Neural cell (in vitro differentiated cells): ENCODE measurements at regions not wholly inside any gene's neighbourhood (a gene's known extent, or its start where the extent isn't known, plus 50 kb on each side); places are given as distances from the start of the nearest gene placed in this dataset.

Experiments used
- H2AFZ ChIP-seq: fragments of 200-600, 300-800 bp; sonication (generic), shearing (Covaris generic); 2 replicates; pipeline ENCODE4 v1.6.0; 2014; ENCODE audit warnings: low read depth, mild to moderate bottlenecking, antibody characterized with exemption, low read length, moderate library complexity
- H3F3A ChIP-seq: fragments of 200-600 bp; shearing (Covaris generic); 2 replicates; pipeline ENCODE4 v1.6.1; 2016; ENCODE audit warnings: mild to moderate bottlenecking, moderate library complexity, mixed read lengths, antibody characterized with exemption, low read length; ENCODE audit not compliant: insufficient read depth, poor library complexity, severe bottlenecking
- H3K27ac ChIP-seq: fragments of 200-600, 300-800 bp; sonication (generic), shearing (Covaris generic); 2 replicates; pipeline ENCODE4 v1.5.1; 2014; ENCODE audit warnings: mild to moderate bottlenecking, low read length, moderate library complexity
- H3K27me3 ChIP-seq: fragments of 300-800, 200-600 bp; sonication (generic), shearing (Covaris generic); 2 replicates; pipeline ENCODE4 v1.6.0; 2014; ENCODE audit warnings: mild to moderate bottlenecking, low read depth, low read length, moderate library complexity; ENCODE audit not compliant: insufficient read depth
- H3K36me3 ChIP-seq: fragments of 300-800, 200-600 bp; sonication (generic), shearing (Covaris generic); 2 replicates; pipeline ENCODE4 v1.5.1; 2014; ENCODE audit warnings: mild to moderate bottlenecking, antibody characterized with exemption, low read length, moderate library complexity; ENCODE audit not compliant: insufficient read depth
- H3K4me2 ChIP-seq: fragments of 300-800, 200-600 bp; sonication (generic), shearing (Covaris generic); 2 replicates; pipeline ENCODE4 v1.6.0; 2014; ENCODE audit warnings: mild to moderate bottlenecking, low read length
- H3K4me3 ChIP-seq: fragments of 300-800, 200-600 bp; sonication (generic), shearing (Covaris generic); 2 replicates; pipeline ENCODE4 v1.5.1; 2014; ENCODE audit warnings: mild to moderate bottlenecking, low read length, moderate library complexity
- H3K79me2 ChIP-seq: fragments of 200-600 bp; shearing (Covaris generic); replicated peaks from 2 replicates; pipeline ENCODE4 v1.6.0; 2014; ENCODE audit warnings: mild to moderate bottlenecking, low read length, moderate library complexity; ENCODE audit not compliant: insufficient read depth
- H3K9ac ChIP-seq: fragments of 300-800, 200-600 bp; sonication (generic), shearing (Covaris generic); 2 replicates; pipeline ENCODE4 v1.6.1; 2016; ENCODE audit warnings: mild to moderate bottlenecking, low read length, mixed read lengths
- H3K9me2 ChIP-seq: fragments of 200-600 bp; shearing (Covaris generic); 2 replicates; pipeline ENCODE4 v1.6.1; 2016; ENCODE audit warnings: mild to moderate bottlenecking, low read length, mixed read lengths; ENCODE audit not compliant: insufficient read depth
- H3K9me3 ChIP-seq: fragments of 200-600, 300-800 bp; sonication (generic), shearing (Covaris generic); 2 replicates; pipeline ENCODE4 v1.6.1; 2016; ENCODE audit warnings: mild to moderate bottlenecking, mixed run types, low read length, moderate library complexity, mixed read lengths
- H4K20me1 ChIP-seq: fragments of 200-600 bp; shearing (Covaris generic); 2 replicates; pipeline ENCODE4 v1.6.1; 2016; ENCODE audit warnings: mild to moderate bottlenecking, mixed run types; ENCODE audit not compliant: insufficient read depth
- EP300 ChIP-seq: fragments of 450-650 bp; conservative IDR thresholded peaks from 2 replicates; pipeline ENCODE4 v1.6.1; 2014; ENCODE audit warnings: antibody characterized with exemption, mild to moderate bottlenecking, moderate library complexity; ENCODE audit not compliant: poor library complexity, severe bottlenecking
- EZH2 ChIP-seq: fragments of 200-600, 300-800 bp; shearing (Covaris generic), sonication (generic); IDR thresholded peaks from 2 replicates; pipeline ENCODE4 v1.6.1; 2014; ENCODE audit warnings: antibody characterized with exemption, low read length, borderline replicate concordance, mild to moderate bottlenecking; ENCODE audit not compliant: insufficient read depth, poor library complexity, severe bottlenecking
- MXI1 ChIP-seq: fragments of 450-650 bp; conservative IDR thresholded peaks from 2 replicates; pipeline ENCODE4 v1.6.1; 2014; ENCODE audit warnings: antibody characterized with exemption, mild to moderate bottlenecking; ENCODE audit not compliant: poor library complexity, severe bottlenecking
- POLR2AphosphoS5 ChIP-seq: IDR thresholded peaks from 2 replicates; pipeline ENCODE4 v1.6.1; 2012
- RAD21 ChIP-seq: fragments of 450-650 bp; conservative IDR thresholded peaks from 2 replicates; pipeline ENCODE4 v1.6.1; 2014; ENCODE audit warnings: antibody characterized with exemption, mild to moderate bottlenecking, moderate library complexity
- SMC3 ChIP-seq: fragments of 450-650 bp; conservative IDR thresholded peaks from 2 replicates; pipeline ENCODE4 v1.6.1; 2014; ENCODE audit warnings: antibody characterized with exemption, mild to moderate bottlenecking, moderate library complexity; ENCODE audit not compliant: poor library complexity
- TAF1 ChIP-seq: IDR thresholded peaks from 2 replicates; pipeline ENCODE4 v1.6.1; 2012; ENCODE audit warnings: low read depth
- TF ChIP-seq, protein P1 (sequence below): IDR thresholded peaks from 2 replicates; pipeline ENCODE4 v1.6.1; 2012; ENCODE audit warnings: borderline replicate concordance
- TF ChIP-seq, protein P2 (sequence below): fragments of 450-650 bp; IDR thresholded peaks from 2 replicates; pipeline ENCODE4 v1.5.1; 2014; ENCODE audit warnings: antibody characterized with exemption, mild to moderate bottlenecking, moderate library complexity; ENCODE audit not compliant: poor library complexity, severe bottlenecking

DNA sequence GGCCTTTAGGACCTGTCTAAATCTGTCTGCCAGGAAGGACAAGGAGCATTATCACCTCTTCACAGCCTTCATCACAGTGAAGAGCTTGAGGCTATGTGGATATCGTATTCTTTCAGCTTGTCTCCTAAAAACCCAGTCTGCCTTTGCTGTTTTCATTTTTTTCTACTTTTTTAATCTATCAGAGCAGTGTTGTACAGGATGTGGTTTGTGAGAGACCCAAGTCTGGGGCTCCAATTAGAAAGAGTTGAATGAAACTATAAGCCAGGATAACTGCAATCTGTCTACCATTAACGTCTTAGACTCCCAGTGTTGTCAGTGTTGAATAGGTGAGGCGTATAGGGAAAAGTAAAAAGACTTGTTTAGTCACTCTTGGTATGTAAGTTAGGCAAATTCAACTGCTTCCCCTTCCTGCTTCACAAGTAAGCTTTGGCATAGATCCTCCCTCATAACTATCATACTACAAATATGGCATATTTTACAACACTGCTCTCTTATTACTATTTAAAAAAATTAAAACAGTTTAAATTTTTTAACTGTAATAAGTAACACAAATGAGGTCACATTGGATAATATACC, 1225.8 kb upstream of the PRMT6 start:
- no peaks in the 10 kb centered on the region for H3K9me2 ChIP-seq
- no peak overlapping the region for H3K27ac ChIP-seq
- no peak overlapping the region for H3K4me3 ChIP-seq
- TF ChIP-seq MXI1 (no peak), TAF1 (no peak), SMC3 (no peak)
- H3F3A ChIP-seq: no peaks in the 10 kb centered on the region
- H3K27me3 ChIP-seq: no peaks in the 10 kb centered on the region
- no peaks in the 10 kb centered on the region for H3K79me2 ChIP-seq
- no peaks in the 10 kb centered on the region for H4K20me1 ChIP-seq
- H2AFZ ChIP-seq: no peak overlapping the region
- H3K9me3 ChIP-seq: no peaks in the 10 kb centered on the region
- H3K9ac ChIP-seq: no peak overlapping the region
- no peak overlapping the region for H3K4me2 ChIP-seq
- no peaks in the 10 kb centered on the region for H3K36me3 ChIP-seq

DNA sequence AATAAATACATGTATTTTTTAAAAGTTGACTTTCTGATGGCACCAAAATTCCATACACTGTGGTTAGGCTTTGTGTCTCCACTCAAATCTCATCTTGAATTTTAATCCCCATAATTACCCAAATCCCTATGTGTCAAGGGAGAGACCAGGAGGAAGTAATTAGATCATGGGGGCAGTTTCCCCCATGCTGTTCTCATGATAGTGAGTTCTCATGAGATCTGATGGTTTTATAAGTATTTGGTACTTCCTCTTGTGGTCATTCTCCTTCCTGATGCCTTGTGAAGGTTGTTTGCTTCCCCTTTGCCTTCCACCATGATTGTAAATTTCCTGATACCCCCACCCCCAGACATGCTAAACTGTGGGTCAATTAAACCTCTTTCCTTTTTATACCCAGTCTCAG, 1218.4 kb upstream of the PRMT6 start:
- no peak overlapping the region for H3K4me3 ChIP-seq
- no peak overlapping the region for H3K27ac ChIP-seq
- no peaks in the 10 kb centered on the region for H3K9me2 ChIP-seq
- no peaks in the 10 kb centered on the region for H3F3A ChIP-seq
- no peak overlapping the region for H3K4me2 ChIP-seq
- H3K79me2 ChIP-seq: no peaks in the 10 kb centered on the region
- no peak overlapping the region for H2AFZ ChIP-seq
- H3K36me3 ChIP-seq: no peaks in the 10 kb centered on the region
- no peaks in the 10 kb centered on the region for H4K20me1 ChIP-seq
- H3K9me3 ChIP-seq: no peaks in the 10 kb centered on the region
- H3K9ac ChIP-seq: no peak overlapping the region
- H3K27me3 ChIP-seq: no peaks in the 10 kb centered on the region
- TF ChIP-seq MXI1: no peak
- TF ChIP-seq SMC3: no peak
- no peak for TF ChIP-seq EP300
- TF ChIP-seq, protein P1, sequence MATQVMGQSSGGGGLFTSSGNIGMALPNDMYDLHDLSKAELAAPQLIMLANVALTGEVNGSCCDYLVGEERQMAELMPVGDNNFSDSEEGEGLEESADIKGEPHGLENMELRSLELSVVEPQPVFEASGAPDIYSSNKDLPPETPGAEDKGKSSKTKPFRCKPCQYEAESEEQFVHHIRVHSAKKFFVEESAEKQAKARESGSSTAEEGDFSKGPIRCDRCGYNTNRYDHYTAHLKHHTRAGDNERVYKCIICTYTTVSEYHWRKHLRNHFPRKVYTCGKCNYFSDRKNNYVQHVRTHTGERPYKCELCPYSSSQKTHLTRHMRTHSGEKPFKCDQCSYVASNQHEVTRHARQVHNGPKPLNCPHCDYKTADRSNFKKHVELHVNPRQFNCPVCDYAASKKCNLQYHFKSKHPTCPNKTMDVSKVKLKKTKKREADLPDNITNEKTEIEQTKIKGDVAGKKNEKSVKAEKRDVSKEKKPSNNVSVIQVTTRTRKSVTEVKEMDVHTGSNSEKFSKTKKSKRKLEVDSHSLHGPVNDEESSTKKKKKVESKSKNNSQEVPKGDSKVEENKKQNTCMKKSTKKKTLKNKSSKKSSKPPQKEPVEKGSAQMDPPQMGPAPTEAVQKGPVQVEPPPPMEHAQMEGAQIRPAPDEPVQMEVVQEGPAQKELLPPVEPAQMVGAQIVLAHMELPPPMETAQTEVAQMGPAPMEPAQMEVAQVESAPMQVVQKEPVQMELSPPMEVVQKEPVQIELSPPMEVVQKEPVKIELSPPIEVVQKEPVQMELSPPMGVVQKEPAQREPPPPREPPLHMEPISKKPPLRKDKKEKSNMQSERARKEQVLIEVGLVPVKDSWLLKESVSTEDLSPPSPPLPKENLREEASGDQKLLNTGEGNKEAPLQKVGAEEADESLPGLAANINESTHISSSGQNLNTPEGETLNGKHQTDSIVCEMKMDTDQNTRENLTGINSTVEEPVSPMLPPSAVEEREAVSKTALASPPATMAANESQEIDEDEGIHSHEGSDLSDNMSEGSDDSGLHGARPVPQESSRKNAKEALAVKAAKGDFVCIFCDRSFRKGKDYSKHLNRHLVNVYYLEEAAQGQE: no peak
- no peak for TF ChIP-seq RAD21
- TF ChIP-seq, protein P2, sequence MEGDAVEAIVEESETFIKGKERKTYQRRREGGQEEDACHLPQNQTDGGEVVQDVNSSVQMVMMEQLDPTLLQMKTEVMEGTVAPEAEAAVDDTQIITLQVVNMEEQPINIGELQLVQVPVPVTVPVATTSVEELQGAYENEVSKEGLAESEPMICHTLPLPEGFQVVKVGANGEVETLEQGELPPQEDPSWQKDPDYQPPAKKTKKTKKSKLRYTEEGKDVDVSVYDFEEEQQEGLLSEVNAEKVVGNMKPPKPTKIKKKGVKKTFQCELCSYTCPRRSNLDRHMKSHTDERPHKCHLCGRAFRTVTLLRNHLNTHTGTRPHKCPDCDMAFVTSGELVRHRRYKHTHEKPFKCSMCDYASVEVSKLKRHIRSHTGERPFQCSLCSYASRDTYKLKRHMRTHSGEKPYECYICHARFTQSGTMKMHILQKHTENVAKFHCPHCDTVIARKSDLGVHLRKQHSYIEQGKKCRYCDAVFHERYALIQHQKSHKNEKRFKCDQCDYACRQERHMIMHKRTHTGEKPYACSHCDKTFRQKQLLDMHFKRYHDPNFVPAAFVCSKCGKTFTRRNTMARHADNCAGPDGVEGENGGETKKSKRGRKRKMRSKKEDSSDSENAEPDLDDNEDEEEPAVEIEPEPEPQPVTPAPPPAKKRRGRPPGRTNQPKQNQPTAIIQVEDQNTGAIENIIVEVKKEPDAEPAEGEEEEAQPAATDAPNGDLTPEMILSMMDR: no peak
- TF ChIP-seq TAF1: no peak
- no peak for TF ChIP-seq EZH2
- TF ChIP-seq POLR2AphosphoS5: no peak

DNA sequence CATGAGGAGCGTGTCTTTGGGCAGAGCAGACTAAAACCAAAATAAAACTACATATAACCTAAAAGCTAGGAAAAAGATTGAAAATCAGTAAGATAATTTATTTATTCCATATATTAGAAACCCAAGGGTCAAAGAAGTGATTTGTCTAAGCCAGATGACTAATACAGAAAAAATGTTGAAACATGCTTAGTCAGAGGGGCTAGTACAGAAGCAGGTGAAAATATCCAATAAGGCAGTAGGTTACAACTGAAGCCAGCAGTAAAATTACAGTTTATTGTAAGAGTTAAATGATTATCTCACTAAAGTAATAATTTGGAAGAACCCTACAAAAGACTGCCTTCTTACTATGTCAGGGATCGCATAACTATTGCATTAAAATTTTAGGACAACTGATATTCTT, 1190.9 kb upstream of the PRMT6 start:
- Histone ChIP-seq H3K27ac (no peak overlapping the region), H4K20me1 (no peaks in the 10 kb centered on the region), H3K9ac (no peak overlapping the region), H3K36me3 (no peaks in the 10 kb centered on the region), H3K27me3 (no peaks in the 10 kb centered on the region), H3K9me3 (no peaks in the 10 kb centered on the region), H3K79me2 (no peaks in the 10 kb centered on the region), H3F3A (no peaks in the 10 kb centered on the region), H3K4me3 (no peak overlapping the region), H3K9me2 (no peaks in the 10 kb centered on the region), H2AFZ (no peak overlapping the region), H3K4me2 (no peak overlapping the region)
- TF ChIP-seq, protein P1: no peak
- TF ChIP-seq EZH2 (no peak), POLR2AphosphoS5 (no peak), TAF1 (no peak), SMC3 (no peak), EP300 (no peak), RAD21 (no peak), MXI1 (no peak)
- TF ChIP-seq, protein P2: no peak
